Muscle of leg (tissue), 3 donors: ENCODE measurements at regions not wholly inside any gene's neighbourhood (a gene's known extent, or its start where the extent isn't known, plus 50 kb on each side); places are given as distances from the start of the nearest gene placed in this dataset.
A peak's percentile ranks its signal among the peaks of the same experiment; 100 is the strongest.

Experiments used
- DNase-seq: peaks from one replicate; pipeline ENCODE4 v3.0.0; 2013
- H3K27ac ChIP-seq: one replicate; pipeline ENCODE4 v1.5.1; 2013; ENCODE audit warnings: mild to moderate bottlenecking, low read length, control low read depth
- H3K27me3 ChIP-seq: one replicate; pipeline ENCODE4 v1.6.1; 2013; ENCODE audit warnings: low read length; ENCODE audit not compliant: control insufficient read depth, insufficient read depth
- H3K36me3 ChIP-seq: one replicate; pipeline ENCODE4 v1.6.1; 2013; ENCODE audit warnings: low read length; ENCODE audit not compliant: control insufficient read depth, insufficient read depth
- H3K4me1 ChIP-seq: one replicate; pipeline ENCODE4 v1.6.1; 2013; ENCODE audit warnings: low read length; ENCODE audit not compliant: control insufficient read depth, insufficient read depth
- H3K4me3 ChIP-seq: one replicate; pipeline ENCODE4 v1.5.1; 2013; ENCODE audit warnings: low read length, control low read depth
- H3K9me3 ChIP-seq: replicated peaks from 2 replicates; pipeline ENCODE4 v1.6.1; 2013; ENCODE audit warnings: low read depth, low read length; ENCODE audit not compliant: control insufficient read depth
- WGBS: methylation state at CpG from one replicate; pipeline ENCODE4 v1.1.5; 2013; ENCODE audit warnings: missing lambda C conversion rate; ENCODE audit not compliant: insufficient coverage; 5-methylcytosine and 5-hydroxymethylcytosine counted together

DNA sequence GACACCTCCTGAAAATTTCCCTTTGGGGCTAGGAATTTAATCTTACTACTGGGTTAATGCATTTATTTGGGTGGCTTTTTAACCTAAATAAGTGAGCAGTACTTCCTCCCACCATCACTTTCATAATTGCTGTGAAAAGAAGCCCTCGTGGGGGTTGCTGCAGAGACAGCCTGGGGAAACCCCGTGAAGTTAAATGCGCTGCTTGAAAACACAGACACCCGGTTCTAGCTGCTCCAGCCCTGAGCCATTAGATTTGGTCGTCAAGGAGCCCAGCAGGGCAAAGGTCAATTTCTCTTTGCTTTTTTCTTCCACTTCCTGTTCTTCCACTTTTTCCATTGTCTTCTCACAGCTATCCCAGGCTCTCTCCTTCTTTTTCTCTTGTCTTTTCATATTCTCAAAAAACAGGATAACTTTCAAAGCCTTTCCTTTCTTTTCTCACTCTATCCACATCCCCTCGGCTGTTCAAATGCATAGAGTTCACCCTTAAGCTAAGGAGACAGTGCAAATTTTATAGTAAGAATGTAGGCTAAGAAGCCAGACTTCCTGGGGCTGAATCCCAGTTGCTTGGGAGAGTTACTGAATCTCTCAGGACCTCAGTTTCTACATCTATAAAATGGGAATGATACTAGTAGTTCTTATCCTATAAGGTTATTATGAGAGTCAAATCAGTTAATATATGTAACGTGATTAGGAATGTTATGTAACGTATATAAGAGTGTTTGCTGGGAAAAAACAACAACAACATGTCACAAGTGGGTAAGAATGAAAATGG, 91.5 kb upstream of the ZNF827 start:
- Histone ChIP-seq H3K4me3 (no peak overlapping the region), H3K27me3 (no peaks in the 10 kb centered on the region), H3K9me3 (no peaks in the 10 kb centered on the region), H3K27ac (no peak overlapping the region), H3K4me1 (no peaks in the 10 kb centered on the region), H3K36me3 (no peaks in the 10 kb centered on the region)
- peak; percentile 11 for DNase-seq
- 17% methylated on average over 4 of the region's 8 CpGs for WGBS

DNA sequence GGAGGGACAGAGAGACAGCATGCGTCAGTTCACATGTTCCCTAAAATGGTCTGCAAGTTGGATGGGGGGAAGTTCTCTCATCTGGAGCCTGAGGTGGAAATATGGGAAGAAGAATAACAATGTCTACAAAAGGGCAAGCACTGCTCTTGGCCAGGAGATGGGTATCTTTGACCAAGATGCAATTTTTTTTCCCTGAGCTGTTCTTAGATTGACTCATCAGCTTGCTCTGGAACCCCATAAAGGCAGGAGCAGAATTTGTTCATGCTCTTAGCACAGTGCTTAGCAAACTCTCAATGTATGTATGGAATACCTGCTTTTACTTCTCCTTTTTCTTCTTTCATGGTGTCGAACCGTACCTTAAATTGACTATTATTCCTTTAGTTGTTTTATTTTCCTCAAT, 90.5 kb upstream of the ZNF827 start:
- no peak overlapping the region for H3K27ac ChIP-seq
- 100% methylated on average over 1 of the region's 3 CpGs for WGBS
- no peaks in the 10 kb centered on the region for H3K9me3 ChIP-seq
- no peaks in the 10 kb centered on the region for H3K4me1 ChIP-seq
- H3K4me3 ChIP-seq: no peak overlapping the region
- H3K27me3 ChIP-seq: no peaks in the 10 kb centered on the region
- DNase-seq: no peak
- no peaks in the 10 kb centered on the region for H3K36me3 ChIP-seq

DNA sequence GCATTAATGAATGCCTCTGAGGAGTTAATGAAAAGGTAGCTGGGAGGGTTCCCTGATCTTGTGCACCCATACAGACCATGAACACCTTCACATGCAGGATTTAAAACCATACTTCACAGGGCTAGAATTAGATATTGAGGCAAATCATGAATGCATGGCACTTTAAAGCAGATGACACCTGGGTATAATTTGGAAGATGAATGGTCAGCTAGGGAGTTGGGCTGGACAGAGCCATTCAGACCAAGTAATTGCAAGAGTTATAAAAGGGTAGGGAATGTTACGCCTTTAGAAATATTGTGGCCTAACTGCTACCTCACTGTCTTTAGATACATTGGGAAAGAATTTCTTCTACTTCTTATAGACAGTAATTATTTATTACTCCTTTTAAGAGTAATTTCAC, 89.1 kb upstream of the ZNF827 start:
- Histone ChIP-seq H3K27ac (no peak overlapping the region), H3K4me1 (no peaks in the 10 kb centered on the region), H3K27me3 (no peaks in the 10 kb centered on the region), H3K4me3 (no peak overlapping the region), H3K36me3 (no peaks in the 10 kb centered on the region), H3K9me3 (no peaks in the 10 kb centered on the region)
- DNase-seq: no peak
- WGBS: no CpG with 5 or more reads among the region's 1 CpG

DNA sequence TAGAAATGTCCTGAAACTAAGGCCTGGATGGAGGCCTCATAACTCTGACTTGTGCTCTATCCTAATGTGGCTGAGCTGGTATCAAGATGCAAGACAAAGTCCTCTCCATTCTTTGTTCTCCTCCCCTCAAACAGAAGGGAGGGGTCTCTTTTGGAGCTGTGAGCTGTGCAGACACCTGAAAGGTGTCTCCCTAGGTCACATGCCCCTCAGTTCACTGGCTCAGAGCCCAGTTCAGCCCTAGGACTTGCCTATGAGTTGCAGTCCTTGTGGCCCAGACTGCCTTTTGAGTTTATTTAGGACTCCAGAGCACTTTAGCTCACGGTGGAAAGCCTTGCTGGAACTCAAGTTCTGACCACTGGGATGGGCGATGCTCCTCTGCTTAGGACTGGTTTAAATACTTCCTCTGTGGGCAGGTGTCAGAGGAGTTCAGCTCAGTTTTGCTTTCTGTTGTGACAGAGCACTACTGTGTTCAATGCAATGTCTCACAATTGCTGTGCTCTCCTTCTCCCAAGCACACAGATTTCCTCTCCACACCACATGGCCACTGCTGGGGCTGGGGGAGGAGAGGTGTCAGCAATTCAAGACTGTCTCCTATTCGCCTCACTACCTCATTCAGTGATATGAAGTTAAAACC, 84.8 kb upstream of the ZNF827 start:
- H3K27me3 ChIP-seq: no peaks in the 10 kb centered on the region
- H3K4me1 ChIP-seq: no peaks in the 10 kb centered on the region
- no peak overlapping the region for H3K27ac ChIP-seq
- no peaks in the 10 kb centered on the region for H3K9me3 ChIP-seq
- no peak overlapping the region for H3K4me3 ChIP-seq
- H3K36me3 ChIP-seq: no peaks in the 10 kb centered on the region
- 80% methylated on average over 2 of the region's 3 CpGs for WGBS
- DNase-seq: no peak

DNA sequence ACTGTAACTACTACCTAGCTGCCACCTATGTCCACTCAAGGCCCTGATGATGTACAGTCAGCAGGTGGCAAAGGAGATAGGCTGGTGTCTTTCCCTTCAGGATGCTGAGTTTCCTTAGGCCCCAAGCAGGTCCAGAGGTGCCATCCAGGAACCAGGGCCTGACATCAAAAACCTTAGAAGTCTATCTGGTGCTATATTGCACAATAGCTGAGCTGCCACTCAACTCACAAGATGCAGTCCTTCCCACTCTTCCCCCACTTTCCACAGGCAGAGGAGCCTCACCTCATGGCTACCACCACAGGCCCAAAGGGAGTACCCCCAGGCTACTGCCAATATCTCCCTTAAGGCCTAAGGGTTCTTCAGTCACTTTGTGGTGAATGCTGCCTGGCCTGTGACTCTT, 83.9 kb upstream of the ZNF827 start:
- H3K27ac ChIP-seq: no peak overlapping the region
- no peaks in the 10 kb centered on the region for H3K27me3 ChIP-seq
- H3K4me1 ChIP-seq: no peaks in the 10 kb centered on the region
- DNase-seq: no peak
- no peaks in the 10 kb centered on the region for H3K36me3 ChIP-seq
- H3K9me3 ChIP-seq: no peaks in the 10 kb centered on the region
- H3K4me3 ChIP-seq: no peak overlapping the region

DNA sequence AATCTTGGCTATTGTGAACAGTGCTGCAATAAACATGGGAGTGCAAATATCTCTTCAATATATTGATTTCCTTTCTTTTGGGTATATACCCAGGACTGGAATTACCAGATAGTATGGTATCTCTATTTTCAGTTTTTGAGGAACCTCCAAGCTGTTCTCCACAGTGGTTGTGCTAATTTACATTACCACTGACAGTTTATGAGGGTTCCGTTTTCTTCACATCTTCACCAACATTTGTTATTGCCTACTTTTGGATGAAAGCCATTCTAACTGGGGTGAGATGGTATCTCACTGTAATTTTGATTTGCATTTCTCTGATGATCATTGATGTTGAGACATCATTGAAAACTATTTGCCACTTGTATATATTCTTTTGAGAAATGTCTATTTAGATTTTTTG, 79.6 kb upstream of the ZNF827 start:
- DNase-seq: no peak
- H3K36me3 ChIP-seq: no peaks in the 10 kb centered on the region
- no peak overlapping the region for H3K4me3 ChIP-seq
- H3K9me3 ChIP-seq: no peaks in the 10 kb centered on the region
- no peaks in the 10 kb centered on the region for H3K27me3 ChIP-seq
- H3K27ac ChIP-seq: no peak overlapping the region
- no CpG with 5 or more reads among the region's 1 CpG for WGBS
- H3K4me1 ChIP-seq: no peaks in the 10 kb centered on the region

DNA sequence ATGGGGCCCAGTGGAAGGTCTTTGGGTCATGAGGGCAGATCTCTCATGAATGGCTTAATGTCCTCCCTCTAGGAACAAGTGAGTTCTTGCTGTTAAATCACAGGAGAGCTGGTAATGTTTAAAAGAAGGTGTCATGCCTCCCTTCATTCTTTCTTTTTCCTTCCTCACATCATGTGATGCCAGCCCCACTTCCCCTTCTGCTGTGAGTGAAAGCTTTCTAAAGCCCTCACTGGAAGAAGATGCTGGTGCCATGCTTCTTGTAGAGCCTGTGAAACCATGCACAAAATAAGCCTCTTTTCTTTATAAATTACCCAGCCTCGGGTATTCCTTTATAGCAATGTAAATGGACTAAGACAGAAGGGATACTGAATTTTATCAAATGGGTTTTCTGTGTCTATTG, 66.1 kb upstream of the ZNF827 start:
- Histone ChIP-seq H3K27ac (no peak overlapping the region), H3K9me3 (peaks cover 8% of the 10 kb centered on the region), H3K4me1 (no peaks in the 10 kb centered on the region), H3K36me3 (no peaks in the 10 kb centered on the region), H3K4me3 (no peak overlapping the region), H3K27me3 (no peaks in the 10 kb centered on the region)
- no CpG with 5 or more reads among the region's 1 CpG for WGBS
- DNase-seq: no peak

DNA sequence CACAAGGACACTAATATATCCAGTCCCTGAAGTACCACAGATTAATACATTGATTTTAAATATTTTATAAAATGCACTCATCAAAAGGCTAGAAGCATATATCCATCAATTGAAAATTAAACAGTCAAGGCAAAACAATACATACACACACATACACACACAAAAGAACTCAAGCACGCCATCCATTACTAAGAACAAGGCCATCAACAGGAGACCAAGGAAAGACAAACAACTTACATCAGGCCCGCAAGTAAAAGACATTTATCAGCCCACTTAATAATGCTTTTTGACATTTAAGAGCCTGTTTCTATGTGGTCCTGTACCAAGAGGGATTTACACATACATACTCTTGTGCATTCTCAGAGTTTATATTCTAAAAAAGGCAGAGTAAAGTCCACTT, 50.0 kb upstream of the ZNF827 start:
- WGBS: no CpG with 5 or more reads among the region's 2 CpGs
- no peaks in the 10 kb centered on the region for H3K36me3 ChIP-seq

More for the DNA sequence above, 50.0 kb upstream of the ZNF827 start:
- H3K27ac ChIP-seq: no peak overlapping the region
- H3K4me1 ChIP-seq: no peaks in the 10 kb centered on the region
- H3K9me3 ChIP-seq: no peaks in the 10 kb centered on the region
- no peak overlapping the region for H3K4me3 ChIP-seq
- H3K27me3 ChIP-seq: no peaks in the 10 kb centered on the region
- no peak for DNase-seq
